HEK293 (cell line): ENCODE measurements at regions not wholly inside any gene's neighbourhood (a gene's known extent, or its start where the extent isn't known, plus 50 kb on each side); places are given as distances from the start of the nearest gene placed in this dataset.

Experiments
- CTCF ChIA-PET: fragments of 350-600 bp; formaldehyde crosslinking; extraction: SDS; loops from one replicate; lab custom pipeline; 2021; ENCODE audit warnings: antibody characterized with exemption; lab: Yijun Ruan, JAX
- POLR2A ChIA-PET: fragments of 300-600 bp; formaldehyde crosslinking; extraction: SDS; loops from one replicate; lab custom pipeline; 2020; ENCODE audit warnings: antibody characterized with exemption, inconsistent platforms; lab: Yijun Ruan, JAX
- H3K27ac ChIP-seq: fragments of 200-500 bp; sonication (Bioruptor generic); 2 replicates; pipeline ENCODE4 v1.5.1; 2014; ENCODE audit warnings: low read depth, low read length, control low read depth, inconsistent platforms; ENCODE audit errors: extremely low read depth
- H3K36me3 ChIP-seq, 2 experiments: fragments of 200-500 bp in 1 of 2; sonication (Bioruptor generic) in 1 of 2; 1 replicate in 1 of 2; 2 replicates in 1 of 2; pipeline ENCODE4 v1.5.1; 2014 to 2017; ENCODE audit warnings: inconsistent platforms in 2 of 2, low read length in 2 of 2; ENCODE audit not compliant: control insufficient read depth in 2 of 2, insufficient read depth in 1 of 2
- H3K4me1 ChIP-seq: fragments of 200-500 bp; sonication (Bioruptor generic); 2 replicates; pipeline ENCODE4 v1.5.1; 2014; ENCODE audit warnings: mild to moderate bottlenecking, low read length, inconsistent platforms; ENCODE audit not compliant: control insufficient read depth, insufficient read depth
- H3K4me3 ChIP-seq: 2 replicates; pipeline ENCODE4 v1.5.1; 2011; ENCODE audit warnings: low read depth, mild to moderate bottlenecking, control low read depth, low read length, moderate library complexity
- H3K9me3 ChIP-seq: fragments of 200-500 bp; sonication (Bioruptor generic); 2 replicates; pipeline ENCODE4 v1.5.1; 2014; ENCODE audit warnings: low read depth, low read length, inconsistent platforms; ENCODE audit not compliant: control insufficient read depth, insufficient read depth
- BCL11A ChIP-seq: fragments of 450-650 bp; formaldehyde crosslinking; IDR thresholded peaks from 2 replicates; pipeline ENCODE4 v1.5.1; 2016; ENCODE audit warnings: low read depth, missing biosample characterization, missing genetic modification characterization
- GLIS1 ChIP-seq: fragments of 450-650 bp; formaldehyde crosslinking; IDR thresholded peaks from 2 replicates; pipeline ENCODE4 v1.5.1; 2016; ENCODE audit warnings: missing biosample characterization, missing genetic modification characterization
- HOXD13 ChIP-seq: sonication (generic); formaldehyde crosslinking; IDR thresholded peaks from 2 replicates; pipeline ENCODE4 v1.8.0; 2022; ENCODE audit warnings: missing genetic modification reagents, borderline replicate concordance
- SP7 ChIP-seq: fragments of 450-650 bp; formaldehyde crosslinking; IDR thresholded peaks from 2 replicates; pipeline ENCODE4 v1.5.1; 2016; ENCODE audit warnings: missing biosample characterization, missing genetic modification characterization
- WT1 ChIP-seq: fragments of 450-650 bp; formaldehyde crosslinking; IDR thresholded peaks from 2 replicates; pipeline ENCODE4 v1.5.1; 2016; ENCODE audit warnings: missing biosample characterization, missing genetic modification characterization
- ZBTB20 ChIP-seq: fragments of 450-650 bp; formaldehyde crosslinking; IDR thresholded peaks from 2 replicates; pipeline ENCODE4 v1.5.1; 2016; ENCODE audit warnings: missing biosample characterization, missing genetic modification characterization
- ZFP3 ChIP-seq: fragments of 450-650 bp; formaldehyde crosslinking; IDR thresholded peaks from 2 replicates; pipeline ENCODE4 v1.5.1; 2016; ENCODE audit warnings: low read depth, missing biosample characterization, missing genetic modification characterization
- ZNF211 ChIP-seq: fragments of 450-650 bp; formaldehyde crosslinking; IDR thresholded peaks from 2 replicates; pipeline ENCODE4 v1.5.1; 2016; ENCODE audit warnings: low read depth, missing biosample characterization, missing genetic modification characterization
- ZNF221 ChIP-seq: fragments of 450-650 bp; formaldehyde crosslinking; IDR thresholded peaks from 2 replicates; pipeline ENCODE4 v1.5.1; 2017; ENCODE audit warnings: missing biosample characterization, missing genetic modification characterization, borderline replicate concordance
- ZNF433 ChIP-seq: fragments of 450-650 bp; formaldehyde crosslinking; IDR thresholded peaks from 2 replicates; pipeline ENCODE4 v1.5.1; 2016; ENCODE audit warnings: missing biosample characterization, missing genetic modification characterization, low read depth
- ZNF501 ChIP-seq: fragments of 450-650 bp; formaldehyde crosslinking; IDR thresholded peaks from 2 replicates; pipeline ENCODE4 v1.5.1; 2016; ENCODE audit warnings: missing biosample characterization, missing genetic modification characterization
- ZNF747 ChIP-seq: fragments of 450-650 bp; formaldehyde crosslinking; IDR thresholded peaks from 2 replicates; pipeline ENCODE4 v1.5.1; 2016; ENCODE audit warnings: missing biosample characterization, missing genetic modification characterization
- ZNF843 ChIP-seq: fragments of 450-650 bp; formaldehyde crosslinking; IDR thresholded peaks from 2 replicates; pipeline ENCODE4 v1.5.1; 2016; ENCODE audit warnings: missing biosample characterization, missing genetic modification characterization
- TF ChIP-seq, protein P1 (sequence below): fragments of 450-650 bp; formaldehyde crosslinking; IDR thresholded peaks from 2 replicates; pipeline ENCODE4 v1.5.1; 2016; ENCODE audit warnings: missing biosample characterization, missing genetic modification characterization
- TF ChIP-seq, protein P2 (sequence below): fragments of 450-650 bp; formaldehyde crosslinking; IDR thresholded peaks from 2 replicates; pipeline ENCODE4 v1.5.1; 2016; ENCODE audit warnings: missing biosample characterization, missing genetic modification characterization
- TF ChIP-seq, protein P3 (sequence below): fragments of 450-650 bp; formaldehyde crosslinking; IDR thresholded peaks from 2 replicates; pipeline ENCODE4 v1.5.1; 2017; ENCODE audit warnings: missing biosample characterization, missing genetic modification characterization
- TF ChIP-seq, protein P4 (sequence below): fragments of 450-650 bp; formaldehyde crosslinking; IDR thresholded peaks from 2 replicates; pipeline ENCODE4 v1.5.1; 2016; ENCODE audit warnings: missing biosample characterization, missing genetic modification characterization, borderline replicate concordance

DNA sequence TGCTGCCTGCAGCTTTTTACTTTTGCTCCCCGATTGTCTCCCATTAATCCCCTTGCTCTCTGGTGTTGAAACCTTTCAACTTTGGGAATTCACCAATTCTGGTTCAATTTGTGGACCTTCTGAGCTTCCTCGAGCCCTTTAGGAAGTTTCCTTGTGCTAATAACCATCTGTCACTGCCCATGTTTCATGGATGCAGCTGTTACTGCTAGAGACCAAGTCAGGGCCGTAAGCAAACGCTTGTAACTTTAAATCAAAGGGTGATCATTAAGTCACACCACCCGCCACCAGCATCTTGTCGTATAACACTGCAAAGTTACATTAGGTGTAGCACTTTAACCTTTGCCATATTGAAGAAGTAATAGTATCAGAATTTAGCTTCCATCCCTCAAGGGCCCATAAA lies 268.3 kb upstream of the SASH1 start:
- ChIA-PET CTCF (no interaction called here), POLR2A (no interaction called here)
- no peak overlapping the region for H3K4me3 ChIP-seq
- no peaks in the 10 kb centered on the region for H3K36me3 ChIP-seq
- no peaks in the 10 kb centered on the region for H3K4me1 ChIP-seq
- no peaks in the 10 kb centered on the region for H3K9me3 ChIP-seq
- TF ChIP-seq ZBTB20: no peak
- TF ChIP-seq, protein P1, sequence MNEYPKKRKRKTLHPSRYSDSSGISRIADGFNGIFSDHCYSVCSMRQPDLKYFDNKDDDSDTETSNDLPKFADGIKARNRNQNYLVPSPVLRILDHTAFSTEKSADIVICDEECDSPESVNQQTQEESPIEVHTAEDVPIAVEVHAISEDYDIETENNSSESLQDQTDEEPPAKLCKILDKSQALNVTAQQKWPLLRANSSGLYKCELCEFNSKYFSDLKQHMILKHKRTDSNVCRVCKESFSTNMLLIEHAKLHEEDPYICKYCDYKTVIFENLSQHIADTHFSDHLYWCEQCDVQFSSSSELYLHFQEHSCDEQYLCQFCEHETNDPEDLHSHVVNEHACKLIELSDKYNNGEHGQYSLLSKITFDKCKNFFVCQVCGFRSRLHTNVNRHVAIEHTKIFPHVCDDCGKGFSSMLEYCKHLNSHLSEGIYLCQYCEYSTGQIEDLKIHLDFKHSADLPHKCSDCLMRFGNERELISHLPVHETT (tag by site-specific recombination): no peak
- TF ChIP-seq ZFP3 (tag by site-specific recombination): no peak
- TF ChIP-seq BCL11A: no peak
- no peak for TF ChIP-seq ZNF221 (tag by site-specific recombination)
- TF ChIP-seq ZNF433 (tag by site-specific recombination): no peak
- TF ChIP-seq GLIS1 (tag by site-specific recombination): no peak
- TF ChIP-seq, protein P2, sequence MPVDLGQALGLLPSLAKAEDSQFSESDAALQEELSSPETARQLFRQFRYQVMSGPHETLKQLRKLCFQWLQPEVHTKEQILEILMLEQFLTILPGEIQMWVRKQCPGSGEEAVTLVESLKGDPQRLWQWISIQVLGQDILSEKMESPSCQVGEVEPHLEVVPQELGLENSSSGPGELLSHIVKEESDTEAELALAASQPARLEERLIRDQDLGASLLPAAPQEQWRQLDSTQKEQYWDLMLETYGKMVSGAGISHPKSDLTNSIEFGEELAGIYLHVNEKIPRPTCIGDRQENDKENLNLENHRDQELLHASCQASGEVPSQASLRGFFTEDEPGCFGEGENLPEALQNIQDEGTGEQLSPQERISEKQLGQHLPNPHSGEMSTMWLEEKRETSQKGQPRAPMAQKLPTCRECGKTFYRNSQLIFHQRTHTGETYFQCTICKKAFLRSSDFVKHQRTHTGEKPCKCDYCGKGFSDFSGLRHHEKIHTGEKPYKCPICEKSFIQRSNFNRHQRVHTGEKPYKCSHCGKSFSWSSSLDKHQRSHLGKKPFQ (tag by site-specific recombination): no peak
- TF ChIP-seq, all 188 proteins: peak for 0
- H3K27ac ChIP-seq: no peak overlapping the region

DNA sequence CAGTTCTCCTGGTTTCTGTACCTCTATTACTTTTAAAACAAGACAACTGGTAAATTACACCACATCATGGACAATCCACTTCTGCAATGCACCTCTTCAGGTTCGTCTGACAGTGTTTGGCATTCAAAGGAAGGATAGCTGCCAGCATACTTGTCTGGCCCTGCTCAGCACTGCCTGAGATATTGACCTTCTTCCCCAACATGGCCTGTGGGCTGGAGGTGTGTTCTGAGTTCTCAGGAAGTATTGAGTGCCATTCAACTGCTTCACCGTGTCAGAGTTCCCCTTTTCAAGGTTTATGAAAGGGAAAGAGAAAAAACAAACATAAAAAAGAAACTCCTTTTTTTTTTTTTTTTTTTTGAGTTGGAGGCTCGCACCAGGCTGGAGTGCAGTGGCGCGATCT lies 267.9 kb upstream of the SASH1 start:
- no peak overlapping the region for H3K27ac ChIP-seq
- H3K36me3 ChIP-seq: no peaks in the 10 kb centered on the region
- no peaks in the 10 kb centered on the region for H3K9me3 ChIP-seq
- ChIA-PET CTCF (no interaction called here), POLR2A (no interaction called here)
- H3K4me1 ChIP-seq: no peaks in the 10 kb centered on the region
- TF ChIP-seq ZNF501 (no peak), WT1 (tag by site-specific recombination) (no peak), ZNF747 (tag by site-specific recombination) (no peak), ZNF211 (tag by site-specific recombination) (no peak), ZNF843 (tag by site-specific recombination) (no peak), SP7 (tag by site-specific recombination) (no peak), HOXD13 (no peak)
- TF ChIP-seq, protein P3, sequence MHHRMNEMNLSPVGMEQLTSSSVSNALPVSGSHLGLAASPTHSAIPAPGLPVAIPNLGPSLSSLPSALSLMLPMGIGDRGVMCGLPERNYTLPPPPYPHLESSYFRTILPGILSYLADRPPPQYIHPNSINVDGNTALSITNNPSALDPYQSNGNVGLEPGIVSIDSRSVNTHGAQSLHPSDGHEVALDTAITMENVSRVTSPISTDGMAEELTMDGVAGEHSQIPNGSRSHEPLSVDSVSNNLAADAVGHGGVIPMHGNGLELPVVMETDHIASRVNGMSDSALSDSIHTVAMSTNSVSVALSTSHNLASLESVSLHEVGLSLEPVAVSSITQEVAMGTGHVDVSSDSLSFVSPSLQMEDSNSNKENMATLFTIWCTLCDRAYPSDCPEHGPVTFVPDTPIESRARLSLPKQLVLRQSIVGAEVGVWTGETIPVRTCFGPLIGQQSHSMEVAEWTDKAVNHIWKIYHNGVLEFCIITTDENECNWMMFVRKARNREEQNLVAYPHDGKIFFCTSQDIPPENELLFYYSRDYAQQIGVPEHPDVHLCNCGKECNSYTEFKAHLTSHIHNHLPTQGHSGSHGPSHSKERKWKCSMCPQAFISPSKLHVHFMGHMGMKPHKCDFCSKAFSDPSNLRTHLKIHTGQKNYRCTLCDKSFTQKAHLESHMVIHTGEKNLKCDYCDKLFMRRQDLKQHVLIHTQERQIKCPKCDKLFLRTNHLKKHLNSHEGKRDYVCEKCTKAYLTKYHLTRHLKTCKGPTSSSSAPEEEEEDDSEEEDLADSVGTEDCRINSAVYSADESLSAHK (tag by site-specific recombination): no peak
- TF ChIP-seq, protein P4, sequence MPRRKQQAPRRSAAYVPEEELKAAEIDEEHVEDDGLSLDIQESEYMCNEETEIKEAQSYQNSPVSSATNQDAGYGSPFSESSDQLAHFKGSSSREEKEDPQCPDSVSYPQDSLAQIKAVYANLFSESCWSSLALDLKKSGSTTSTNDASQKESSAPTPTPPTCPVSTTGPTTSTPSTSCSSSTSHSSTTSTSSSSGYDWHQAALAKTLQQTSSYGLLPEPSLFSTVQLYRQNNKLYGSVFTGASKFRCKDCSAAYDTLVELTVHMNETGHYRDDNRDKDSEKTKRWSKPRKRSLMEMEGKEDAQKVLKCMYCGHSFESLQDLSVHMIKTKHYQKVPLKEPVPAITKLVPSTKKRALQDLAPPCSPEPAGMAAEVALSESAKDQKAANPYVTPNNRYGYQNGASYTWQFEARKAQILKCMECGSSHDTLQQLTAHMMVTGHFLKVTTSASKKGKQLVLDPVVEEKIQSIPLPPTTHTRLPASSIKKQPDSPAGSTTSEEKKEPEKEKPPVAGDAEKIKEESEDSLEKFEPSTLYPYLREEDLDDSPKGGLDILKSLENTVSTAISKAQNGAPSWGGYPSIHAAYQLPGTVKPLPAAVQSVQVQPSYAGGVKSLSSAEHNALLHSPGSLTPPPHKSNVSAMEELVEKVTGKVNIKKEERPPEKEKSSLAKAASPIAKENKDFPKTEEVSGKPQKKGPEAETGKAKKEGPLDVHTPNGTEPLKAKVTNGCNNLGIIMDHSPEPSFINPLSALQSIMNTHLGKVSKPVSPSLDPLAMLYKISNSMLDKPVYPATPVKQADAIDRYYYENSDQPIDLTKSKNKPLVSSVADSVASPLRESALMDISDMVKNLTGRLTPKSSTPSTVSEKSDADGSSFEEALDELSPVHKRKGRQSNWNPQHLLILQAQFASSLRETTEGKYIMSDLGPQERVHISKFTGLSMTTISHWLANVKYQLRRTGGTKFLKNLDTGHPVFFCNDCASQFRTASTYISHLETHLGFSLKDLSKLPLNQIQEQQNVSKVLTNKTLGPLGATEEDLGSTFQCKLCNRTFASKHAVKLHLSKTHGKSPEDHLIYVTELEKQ (tag by site-specific recombination): no peak
- H3K4me3 ChIP-seq: no peak overlapping the region
